ENCODE measurements at regions not wholly inside any gene's neighbourhood (a gene's known extent, or its start where the extent isn't known, plus 50 kb on each side); places are given as distances from the start of the nearest gene placed in this dataset.

GRCh38 chr7:85292908-85293576 lies 106.2 kb upstream of the SEMA3D start:
- Mint-ChIP-seq H3K9me3 (ENCODE audit: low read depth) (peaks cover 12% of the 10 kb centered on the region), H3K27ac (no peak overlapping the region), H3K27me3 (no peaks in the 10 kb centered on the region), H3K4me1 (ENCODE audit: low read depth) (peaks cover 12% of the 10 kb centered on the region), H3K36me3 (ENCODE audit: insufficient read depth) (peaks cover 2% of the 10 kb centered on the region), H3K4me3 (ENCODE audit: low read depth) (no peak overlapping the region)
- no peak for DNase-seq (ENCODE audit: low spot score, unreplicated experiment)
- TF ChIP-seq CTCF (IDR thresholded peaks at IDR 0.05; ENCODE audit: unreplicated experiment) = no peak

GRCh38 chr7:85290269-85290668 lies 103.4 kb upstream of the SEMA3D start:
- peaks cover 9% of the 10 kb centered on the region for H3K9me3 Mint-ChIP-seq (ENCODE audit: low read depth)
- no peak overlapping the region for H3K27ac Mint-ChIP-seq
- H3K36me3 Mint-ChIP-seq (ENCODE audit: insufficient read depth) = peaks cover 2% of the 10 kb centered on the region
- no peak overlapping the region for H3K4me3 Mint-ChIP-seq (ENCODE audit: low read depth)
- TF ChIP-seq CTCF (IDR thresholded peaks at IDR 0.05; ENCODE audit: unreplicated experiment) = no peak
- DNase-seq (ENCODE audit: low spot score, unreplicated experiment) = no peak
- H3K4me1 Mint-ChIP-seq (ENCODE audit: low read depth) = peaks cover 24% of the 10 kb centered on the region
- no peaks in the 10 kb centered on the region for H3K27me3 Mint-ChIP-seq

GRCh38 chr7:85289279-85289678 lies 102.4 kb upstream of the SEMA3D start:
- Mint-ChIP-seq H3K4me3 (ENCODE audit: low read depth) (no peak overlapping the region), H3K27ac (peak overlapping the region; percentile 9), H3K27me3 (no peaks in the 10 kb centered on the region), H3K36me3 (ENCODE audit: insufficient read depth) (peaks cover 2% of the 10 kb centered on the region), H3K4me1 (ENCODE audit: low read depth) (peaks cover 24% of the 10 kb centered on the region), H3K9me3 (ENCODE audit: low read depth) (peaks cover 10% of the 10 kb centered on the region)
- DNase-seq (ENCODE audit: low spot score, unreplicated experiment) = no peak
- TF ChIP-seq CTCF (IDR thresholded peaks at IDR 0.05; ENCODE audit: unreplicated experiment) = no peak

GRCh38 chr7:85287106-85287825 lies 100.4 kb upstream of the SEMA3D start:
- DNase-seq (ENCODE audit: low spot score, unreplicated experiment) = no peak
- Mint-ChIP-seq H3K4me3 (ENCODE audit: low read depth) (no peak overlapping the region), H3K4me1 (ENCODE audit: low read depth) (peaks cover 21% of the 10 kb centered on the region), H3K36me3 (ENCODE audit: insufficient read depth) (peaks cover 2% of the 10 kb centered on the region), H3K9me3 (ENCODE audit: low read depth) (peaks cover 7% of the 10 kb centered on the region), H3K27ac (no peak overlapping the region), H3K27me3 (no peaks in the 10 kb centered on the region)
- TF ChIP-seq CTCF (IDR thresholded peaks at IDR 0.05; ENCODE audit: unreplicated experiment) = no peak

GRCh38 chr7:85286446-85286845 lies 99.6 kb upstream of the SEMA3D start:
- no peak for DNase-seq (ENCODE audit: low spot score, unreplicated experiment)
- Mint-ChIP-seq H3K4me1 (ENCODE audit: low read depth) (peaks cover 21% of the 10 kb centered on the region), H3K36me3 (ENCODE audit: insufficient read depth) (no peaks in the 10 kb centered on the region)

More at GRCh38 chr7:85286446-85286845, 99.6 kb upstream of the SEMA3D start:
- Mint-ChIP-seq H3K9me3 (ENCODE audit: low read depth) (peaks cover 3% of the 10 kb centered on the region), H3K4me3 (ENCODE audit: low read depth) (no peak overlapping the region), H3K27ac (no peak overlapping the region), H3K27me3 (no peaks in the 10 kb centered on the region)
- no peak for TF ChIP-seq CTCF (IDR thresholded peaks at IDR 0.05; ENCODE audit: unreplicated experiment)
